Body of pancreas (tissue), 4 donors: ENCODE measurements at regions not wholly inside any gene's neighbourhood (a gene's known extent, or its start where the extent isn't known, plus 50 kb on each side); places are given as distances from the start of the nearest gene placed in this dataset.

ENCODE experiments used
- POLR2A ChIP-seq, 3 donors: fragments of 450-650 bp; IDR thresholded peaks; one replicate each; pipeline ENCODE4 v1.6.1; 2016; ENCODE audit warnings: antibody characterized with exemption in 3 of 3, mild to moderate bottlenecking in 2 of 3
- TF ChIP-seq, protein P1 (sequence below), 7 experiments: fragments of 450-650 bp in 4 of 7; fragments of 200-600 bp in 3 of 7; sonication (generic) in 3 of 7; IDR thresholded peaks; one replicate each; pipeline ENCODE4 v1.5.1; 2016 to 2019; ENCODE audit warnings: antibody characterized with exemption in 7 of 7

DNA sequence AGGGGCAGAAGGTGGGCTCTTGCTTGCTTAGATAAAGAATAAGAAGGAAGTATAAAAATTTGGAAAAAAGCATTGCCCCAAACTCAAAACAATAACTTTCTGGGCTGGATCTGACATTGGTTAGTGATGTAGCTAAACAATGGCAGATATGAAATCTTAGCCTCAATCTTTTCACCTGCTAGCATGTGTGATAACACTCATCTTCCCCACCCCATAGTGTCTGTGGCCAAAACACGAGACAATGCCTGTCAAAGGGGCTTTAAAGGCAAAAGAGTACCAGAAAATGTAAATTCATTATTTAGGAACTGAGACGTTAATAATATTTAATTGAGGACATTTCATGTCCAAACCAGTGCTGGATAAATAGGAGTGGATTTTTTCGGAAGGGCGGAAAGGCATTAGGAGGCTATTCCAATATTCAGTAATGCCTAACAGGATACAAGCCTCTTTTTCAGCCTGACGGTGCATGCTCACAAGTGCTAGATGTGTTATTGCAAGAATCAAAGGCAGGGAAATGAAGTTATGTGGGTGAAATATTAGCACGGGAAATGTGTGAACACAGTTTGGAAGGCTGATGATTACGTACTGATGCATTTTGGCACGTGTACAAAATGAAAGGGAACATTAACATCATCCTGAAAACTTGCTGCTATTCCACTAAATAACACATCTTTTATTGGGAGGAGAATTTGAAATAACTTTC is 395.7 kb downstream of the GALR1 start:
- TF ChIP-seq, protein P1, sequence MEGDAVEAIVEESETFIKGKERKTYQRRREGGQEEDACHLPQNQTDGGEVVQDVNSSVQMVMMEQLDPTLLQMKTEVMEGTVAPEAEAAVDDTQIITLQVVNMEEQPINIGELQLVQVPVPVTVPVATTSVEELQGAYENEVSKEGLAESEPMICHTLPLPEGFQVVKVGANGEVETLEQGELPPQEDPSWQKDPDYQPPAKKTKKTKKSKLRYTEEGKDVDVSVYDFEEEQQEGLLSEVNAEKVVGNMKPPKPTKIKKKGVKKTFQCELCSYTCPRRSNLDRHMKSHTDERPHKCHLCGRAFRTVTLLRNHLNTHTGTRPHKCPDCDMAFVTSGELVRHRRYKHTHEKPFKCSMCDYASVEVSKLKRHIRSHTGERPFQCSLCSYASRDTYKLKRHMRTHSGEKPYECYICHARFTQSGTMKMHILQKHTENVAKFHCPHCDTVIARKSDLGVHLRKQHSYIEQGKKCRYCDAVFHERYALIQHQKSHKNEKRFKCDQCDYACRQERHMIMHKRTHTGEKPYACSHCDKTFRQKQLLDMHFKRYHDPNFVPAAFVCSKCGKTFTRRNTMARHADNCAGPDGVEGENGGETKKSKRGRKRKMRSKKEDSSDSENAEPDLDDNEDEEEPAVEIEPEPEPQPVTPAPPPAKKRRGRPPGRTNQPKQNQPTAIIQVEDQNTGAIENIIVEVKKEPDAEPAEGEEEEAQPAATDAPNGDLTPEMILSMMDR (IDR thresholded peaks at IDR 0.05) = no peak
- no peak for TF ChIP-seq POLR2A (IDR thresholded peaks at IDR 0.05)
